Gastrocnemius medialis (tissue), 4 donors: ENCODE measurements at regions not wholly inside any gene's neighbourhood (a gene's known extent, or its start where the extent isn't known, plus 50 kb on each side); places are given as distances from the start of the nearest gene placed in this dataset.

Experiments
- ATAC-seq, 2 donors: fragments of 150-250 bp; one replicate each; pipeline ENCODE4 v1.9.1; 2016
- DNase-seq, 2 donors: peaks; one replicate each; pipeline ENCODE4 v3.0.0-alpha.2; 2019
- H3K27ac ChIP-seq, 4 donors: fragments of 200-600 bp; sonication (generic); 1 replicate in 1 of 4; 2 replicates in 3 of 4; pipeline ENCODE4 v1.5.1; 2016 to 2018; ENCODE audit warnings: mild to moderate bottlenecking in 2 of 4, moderate library complexity in 1 of 4
- H3K27me3 ChIP-seq, 3 donors: fragments of 200-600 bp; sonication (generic) in 2 of 3; 1 replicate in 1 of 3; 2 replicates in 2 of 3; pipeline versions ENCODE4 v1.5.1 to v1.6.0; 2016 to 2019; ENCODE audit warnings: mild to moderate bottlenecking in 1 of 3, moderate library complexity in 1 of 3
- H3K36me3 ChIP-seq, 2 donors: fragments of 200-600 bp; sonication (generic) in 1 of 2; one replicate each; pipeline ENCODE4 v1.5.1; 2017 to 2018
- H3K4me1 ChIP-seq, 2 donors: fragments of 200-600 bp; sonication (generic) in 1 of 2; one replicate each; pipeline ENCODE4 v1.5.1; 2016 to 2017; ENCODE audit warnings: mild to moderate bottlenecking in 2 of 2
- H3K4me3 ChIP-seq, 4 donors: fragments of 200-600 bp; sonication (generic) in 3 of 4; 1 replicate in 1 of 4; 2 replicates in 3 of 4; pipeline ENCODE4 v1.5.1; 2016 to 2019; ENCODE audit warnings: mild to moderate bottlenecking in 2 of 4
- H3K9me3 ChIP-seq, 3 donors: fragments of 200-600 bp; sonication (generic) in 2 of 3; 1 replicate in 1 of 3; 2 replicates in 2 of 3; pipeline ENCODE4 v1.5.1; 2016 to 2019
- POLR2A ChIP-seq, 2 donors: fragments of 450-650 bp; IDR thresholded peaks; one replicate each; pipeline ENCODE4 v1.6.1; 2017; ENCODE audit warnings: antibody characterized with exemption in 2 of 2, mild to moderate bottlenecking in 2 of 2, moderate library complexity in 2 of 2
- in situ Hi-C, 4 donors: fragments of 200-750 bp; cut with MboI; loops; one replicate each; pipeline versions ENCODE4 v1.15.0 to v1.8.0; 2017; ENCODE audit warnings: low sequenced_read_pairs in 4 of 4
- intact Hi-C: fragments of 100-400 bp; cut with DNase I; formaldehyde crosslinking; loops from one replicate; pipeline ENCODE4 v1.15.1; 2023; ENCODE audit warnings: low total_unique reads
- TF ChIP-seq, protein P1 (sequence below), 5 experiments: fragments of 450-650 bp in 3 of 5; fragments of 200-600 bp in 2 of 5; sonication (generic) in 2 of 5; IDR thresholded peaks in 4 of 5; conservative IDR thresholded peaks in 1 of 5; 1 replicate in 4 of 5; 2 replicates in 1 of 5; pipeline ENCODE4 v1.5.1; 2016 to 2019; ENCODE audit warnings: antibody characterized with exemption in 5 of 5, mild to moderate bottlenecking in 3 of 5, moderate library complexity in 3 of 5

DNA sequence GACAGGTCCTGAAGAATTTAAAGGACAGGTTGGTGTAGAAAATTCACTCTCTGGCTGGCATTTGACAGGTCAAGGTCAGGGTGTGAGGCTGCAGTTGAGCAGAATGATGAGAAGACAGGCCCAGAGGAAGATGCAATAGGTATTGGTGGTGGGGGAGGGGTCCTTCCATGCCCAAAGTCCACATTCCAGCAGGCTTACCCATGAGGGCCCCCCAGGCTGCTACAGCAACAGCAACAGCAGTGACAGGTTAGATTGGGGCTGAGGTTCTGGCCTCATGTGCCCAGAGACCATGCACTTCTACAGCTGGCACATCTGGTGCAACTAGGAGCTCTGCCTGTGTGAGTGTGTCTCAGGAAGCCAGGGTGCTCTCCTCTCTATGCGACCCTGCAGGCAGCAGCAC, 223.5 kb upstream of the GHITM start:
- Histone ChIP-seq H3K27me3 (no peaks in the 10 kb centered on the region), H3K4me1 (no peaks in the 10 kb centered on the region), H3K36me3 (no peaks in the 10 kb centered on the region), H3K27ac (no peak overlapping the region), H3K4me3 (no peak overlapping the region), H3K9me3 (no peaks in the 10 kb centered on the region)
- in situ Hi-C loops (no loop called here), intact Hi-C loops (no loop called here)
- DNase-seq (no peak), ATAC-seq (no peak)
- TF ChIP-seq, protein P1, sequence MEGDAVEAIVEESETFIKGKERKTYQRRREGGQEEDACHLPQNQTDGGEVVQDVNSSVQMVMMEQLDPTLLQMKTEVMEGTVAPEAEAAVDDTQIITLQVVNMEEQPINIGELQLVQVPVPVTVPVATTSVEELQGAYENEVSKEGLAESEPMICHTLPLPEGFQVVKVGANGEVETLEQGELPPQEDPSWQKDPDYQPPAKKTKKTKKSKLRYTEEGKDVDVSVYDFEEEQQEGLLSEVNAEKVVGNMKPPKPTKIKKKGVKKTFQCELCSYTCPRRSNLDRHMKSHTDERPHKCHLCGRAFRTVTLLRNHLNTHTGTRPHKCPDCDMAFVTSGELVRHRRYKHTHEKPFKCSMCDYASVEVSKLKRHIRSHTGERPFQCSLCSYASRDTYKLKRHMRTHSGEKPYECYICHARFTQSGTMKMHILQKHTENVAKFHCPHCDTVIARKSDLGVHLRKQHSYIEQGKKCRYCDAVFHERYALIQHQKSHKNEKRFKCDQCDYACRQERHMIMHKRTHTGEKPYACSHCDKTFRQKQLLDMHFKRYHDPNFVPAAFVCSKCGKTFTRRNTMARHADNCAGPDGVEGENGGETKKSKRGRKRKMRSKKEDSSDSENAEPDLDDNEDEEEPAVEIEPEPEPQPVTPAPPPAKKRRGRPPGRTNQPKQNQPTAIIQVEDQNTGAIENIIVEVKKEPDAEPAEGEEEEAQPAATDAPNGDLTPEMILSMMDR (IDR thresholded peaks at IDR 0.05 in 4 of 5, conservative IDR thresholded peaks at IDR 0.05 in 1 of 5): no peak
- TF ChIP-seq POLR2A (IDR thresholded peaks at IDR 0.05): no peak

DNA sequence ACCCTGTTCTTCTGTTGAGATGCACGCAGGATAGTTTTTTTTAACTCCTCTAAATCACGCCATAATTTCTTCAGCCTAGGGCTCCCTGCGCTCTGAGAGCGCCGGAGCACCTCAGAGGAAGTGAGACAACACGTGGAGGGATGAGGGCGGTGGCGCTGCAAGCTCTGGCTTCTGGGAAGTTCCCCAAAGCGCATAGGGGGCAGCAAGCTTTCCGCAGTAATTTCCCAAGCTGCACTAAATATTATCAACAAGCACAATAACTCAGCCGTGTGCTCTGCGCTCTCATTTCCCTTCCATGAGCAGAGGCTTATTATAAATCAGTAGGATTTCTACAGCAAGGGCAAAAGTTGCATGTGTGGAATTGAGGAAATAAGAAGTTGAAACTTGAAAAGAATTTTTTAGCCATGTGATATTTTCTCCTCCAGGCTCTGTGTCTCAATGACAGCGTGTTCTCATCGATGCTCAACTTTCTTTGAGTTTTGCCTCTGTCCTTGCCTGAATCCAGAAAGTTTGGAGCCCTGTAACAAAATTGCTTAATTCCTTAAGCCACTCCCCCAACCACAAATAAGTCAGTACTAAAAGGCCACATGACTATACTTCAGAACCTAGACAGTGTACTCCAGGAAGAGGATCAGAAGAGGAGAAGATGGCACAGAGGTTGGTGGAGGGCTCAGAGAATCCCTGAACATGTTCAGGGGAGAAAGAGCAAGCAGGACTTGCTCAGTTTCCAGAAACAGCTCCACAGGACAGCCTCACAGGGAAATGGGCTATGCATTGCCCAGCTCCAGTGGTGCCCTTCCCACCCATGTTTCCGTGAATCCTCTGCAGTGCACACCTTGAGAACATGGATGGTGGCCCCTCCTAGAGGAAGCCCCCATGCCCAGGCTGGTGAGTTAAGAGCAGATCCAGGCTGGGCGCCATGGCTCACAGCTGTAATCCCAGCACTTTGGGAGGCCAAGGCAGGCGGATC, 221.5 kb upstream of the GHITM start:
- Histone ChIP-seq H3K4me3 (no peak overlapping the region), H3K27ac (no peak overlapping the region), H3K9me3 (no peaks in the 10 kb centered on the region), H3K4me1 (no peaks in the 10 kb centered on the region), H3K36me3 (no peaks in the 10 kb centered on the region), H3K27me3 (no peaks in the 10 kb centered on the region)
- TF ChIP-seq, protein P1 (IDR thresholded peaks at IDR 0.05 in 4 of 5, conservative IDR thresholded peaks at IDR 0.05 in 1 of 5): no peak
- TF ChIP-seq POLR2A (IDR thresholded peaks at IDR 0.05): no peak
- no peak for DNase-seq
- in situ Hi-C loops: no loop called here
- intact Hi-C loops: no loop called here
- ATAC-seq: no peak

DNA sequence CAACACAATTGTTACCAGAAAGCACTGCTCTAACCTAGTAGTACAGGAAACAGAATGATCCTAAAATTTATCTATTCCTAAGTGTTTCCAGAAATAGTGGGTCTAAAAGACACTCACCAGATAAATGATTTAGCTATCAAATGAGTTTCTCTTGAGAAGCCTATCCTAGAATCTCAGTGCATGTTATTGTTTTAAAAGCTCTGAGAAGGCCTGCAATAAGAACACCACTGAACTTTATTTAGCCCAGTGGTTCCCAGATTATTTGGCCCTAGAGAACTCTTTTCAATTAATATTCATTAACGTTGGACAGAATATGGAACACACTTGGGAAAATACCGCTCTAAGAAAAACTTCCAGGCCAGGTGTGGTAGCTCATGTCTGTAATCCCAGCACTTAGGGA, 220.1 kb upstream of the GHITM start:
- no peaks in the 10 kb centered on the region for H3K9me3 ChIP-seq
- no peaks in the 10 kb centered on the region for H3K36me3 ChIP-seq
- ATAC-seq (no peak), DNase-seq (no peak)
- no peaks in the 10 kb centered on the region for H3K4me1 ChIP-seq
- intact Hi-C loops: no loop called here
- H3K4me3 ChIP-seq: no peak overlapping the region
- H3K27ac ChIP-seq: no peak overlapping the region
- no peaks in the 10 kb centered on the region for H3K27me3 ChIP-seq
- TF ChIP-seq, protein P1 (IDR thresholded peaks at IDR 0.05 in 4 of 5, conservative IDR thresholded peaks at IDR 0.05 in 1 of 5): no peak
- in situ Hi-C loops: no loop called here

DNA sequence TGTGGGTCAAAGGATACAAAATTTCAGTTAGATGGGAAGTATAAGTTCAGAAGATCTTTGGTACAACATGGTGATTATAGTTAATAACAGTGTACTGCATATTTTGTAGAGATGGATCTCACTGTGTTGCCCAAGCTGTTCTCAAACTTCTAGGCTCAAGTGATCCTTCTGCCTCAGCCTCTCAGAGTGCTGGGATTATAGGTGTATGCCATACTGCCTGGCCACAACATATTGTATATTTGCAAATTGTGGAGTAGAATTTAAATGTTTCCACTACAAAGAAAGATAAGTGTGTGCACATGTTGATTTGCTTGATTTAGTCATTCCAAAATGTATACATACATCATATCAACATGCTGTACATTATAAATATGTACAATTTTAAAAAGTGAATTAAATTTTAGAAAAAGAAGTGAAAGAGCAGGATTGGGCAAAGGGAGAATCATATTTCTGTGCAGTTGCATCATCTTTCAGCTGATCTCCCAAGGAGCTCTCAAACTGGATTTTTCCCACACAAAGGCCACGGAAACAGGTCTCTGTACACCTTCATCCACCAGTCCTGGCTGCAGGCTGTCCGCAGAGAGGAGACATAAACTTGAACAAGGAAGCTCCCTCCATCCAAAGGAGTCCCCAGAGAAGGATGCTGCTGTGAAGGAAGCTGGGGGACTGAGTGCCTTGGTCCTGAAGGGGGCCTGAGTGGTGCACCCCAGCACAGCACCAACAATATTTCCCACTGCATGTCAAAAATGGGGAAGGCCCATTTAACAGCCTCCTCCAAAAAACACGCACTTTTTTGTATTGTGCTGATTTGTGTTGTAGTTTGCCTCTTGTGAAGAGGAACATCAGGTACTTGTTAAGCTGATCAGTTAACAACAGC, 217.1 kb upstream of the GHITM start:
- H3K4me3 ChIP-seq: no peak overlapping the region
- intact Hi-C loops (no loop called here), in situ Hi-C loops (no loop called here)
- H3K27ac ChIP-seq: no peak overlapping the region
- ATAC-seq (no peak), DNase-seq (no peak)
- H3K4me1 ChIP-seq: no peaks in the 10 kb centered on the region
- H3K27me3 ChIP-seq: no peaks in the 10 kb centered on the region
- TF ChIP-seq, protein P1 (IDR thresholded peaks at IDR 0.05 in 4 of 5, conservative IDR thresholded peaks at IDR 0.05 in 1 of 5): no peak
- TF ChIP-seq POLR2A (IDR thresholded peaks at IDR 0.05): no peak
- no peaks in the 10 kb centered on the region for H3K9me3 ChIP-seq
- H3K36me3 ChIP-seq: no peaks in the 10 kb centered on the region
